HCT116 (cell line): ENCODE measurements at regions not wholly inside any gene's neighbourhood (a gene's known extent, or its start where the extent isn't known, plus 50 kb on each side); places are given as distances from the start of the nearest gene placed in this dataset.

Experiments used
- ATAC-seq: fragments of 200-7000 bp; cut with Tn5 transposase; 2 replicates; pipeline ENCODE4 v1.9.1; 2020; ENCODE audit warnings: mild to moderate bottlenecking, moderate library complexity
- BruUV-seq: library from RNA; stranded (reverse); fragments of 400-500 nt; replicated peaks from 2 replicates; lab custom pipeline; 2021; lab: Mats Ljungman, UMichigan
- CTCF ChIA-PET: fragments of 300-600 bp; sonication (Branson Sonifier 250); formaldehyde crosslinking; loops from one replicate; lab custom pipeline; 2021; ENCODE audit warnings: antibody characterized with exemption; lab: Charles Lee
- POLR2A ChIA-PET: fragments of 300-600, 350-600 bp; sonication (Branson Sonifier 250); formaldehyde crosslinking; loops from one replicate; lab custom pipeline; 2021; ENCODE audit warnings: antibody characterized with exemption; lab: Charles Lee
- RAD21 ChIA-PET, 2 experiments: fragments of 300-600 bp; sonication (Branson Sonifier 250); formaldehyde crosslinking; loops; one replicate each; lab custom pipeline; 2023; ENCODE audit warnings: low total read pairs in 2 of 2; ENCODE audit not compliant: uncharacterized antibody in 2 of 2, unreplicated experiment in 2 of 2, low non-redundant PET in 1 of 2; lab: Charles Lee
- DNase-seq: peaks from one replicate; pipeline ENCODE4 v3.0.0-alpha.2; 2010; ENCODE audit warnings: low read depth, low spot score
- H2AFZ ChIP-seq: fragments of 200-600 bp; shearing (Covaris generic), sonication (generic); 2 replicates; pipeline ENCODE4 v1.6.1; 2017; ENCODE audit warnings: low read depth, mixed run types, mixed read lengths, antibody characterized with exemption, low read length; ENCODE audit not compliant: poor library complexity, severe bottlenecking
- H3K27ac ChIP-seq: 2 replicates; pipeline ENCODE4 v1.5.1; 2012; ENCODE audit warnings: low read depth, low read length
- H3K27me3 ChIP-seq: fragments of 200-600 bp; sonication (generic); 2 replicates; pipeline ENCODE4 v1.6.1; 2016; ENCODE audit warnings: mixed run types, low read length, mixed read lengths; ENCODE audit not compliant: insufficient read depth
- H3K36me3 ChIP-seq, 2 experiments: fragments of 200-500 bp in 1 of 2; fragments of 200-600 bp in 1 of 2; sonication (Bioruptor generic) in 1 of 2; sonication (generic) in 1 of 2; 2 replicates each; pipeline versions ENCODE4 v1.5.1 to v1.6.1; 2014 to 2016; ENCODE audit warnings: low read length in 2 of 2, inconsistent platforms in 1 of 2, mixed read lengths in 1 of 2, mixed run types in 1 of 2; ENCODE audit not compliant: insufficient read depth in 2 of 2, control insufficient read depth in 1 of 2
- H3K4me1 ChIP-seq, 2 experiments: fragments of 200-600 bp in 1 of 2; sonication (generic) in 1 of 2; 2 replicates each; pipeline versions ENCODE4 v1.5.1 to v1.6.1; 2012 to 2017; ENCODE audit warnings: low read length in 2 of 2, inconsistent platforms in 1 of 2, mild to moderate bottlenecking in 1 of 2, mixed read lengths in 1 of 2, mixed run types in 1 of 2, moderate library complexity in 1 of 2; ENCODE audit not compliant: insufficient read depth in 2 of 2, control insufficient read depth in 1 of 2
- H3K4me2 ChIP-seq: fragments of 200-600 bp; sonication (generic); 2 replicates; pipeline ENCODE4 v1.6.1; 2017; ENCODE audit warnings: mixed run types, low read length, mixed read lengths
- H3K4me3 ChIP-seq, 2 experiments: fragments of 200-600 bp in 1 of 2; sonication (generic) in 1 of 2; replicated peaks in 1 of 2; 2 replicates each; pipeline ENCODE4 v1.5.1; 2011 to 2016; ENCODE audit warnings: low read length in 2 of 2, control low read depth in 1 of 2, low read depth in 1 of 2, mild to moderate bottlenecking in 1 of 2, mixed read lengths in 1 of 2, mixed run types in 1 of 2
- H3K79me2 ChIP-seq: fragments of 200-600 bp; sonication (generic); 2 replicates; pipeline ENCODE4 v1.6.1; 2017; ENCODE audit warnings: mild to moderate bottlenecking, mixed run types, low read length, moderate library complexity, mixed read lengths; ENCODE audit not compliant: insufficient read depth
- H3K9ac ChIP-seq: fragments of 200-600 bp; sonication (generic); 2 replicates; pipeline ENCODE4 v1.6.1; 2016; ENCODE audit warnings: low read length, mixed read lengths
- H3K9me2 ChIP-seq: fragments of 200-600 bp; sonication (generic), shearing (Covaris generic); 2 replicates; pipeline ENCODE4 v1.6.1; 2017; ENCODE audit warnings: mixed run types, mild to moderate bottlenecking, moderate library complexity; ENCODE audit not compliant: insufficient read depth
- H3K9me3 ChIP-seq, 2 experiments: fragments of 200-500 bp in 1 of 2; fragments of 200-600 bp in 1 of 2; sonication (Bioruptor generic) in 1 of 2; sonication (generic) in 1 of 2; 2 replicates each; pipeline ENCODE4 v1.6.1; 2014 to 2017; ENCODE audit warnings: low read length in 2 of 2, mixed read lengths in 2 of 2, inconsistent platforms in 1 of 2, low read depth in 1 of 2, mild to moderate bottlenecking in 1 of 2, mixed run types in 1 of 2, moderate library complexity in 1 of 2; ENCODE audit not compliant: control insufficient read depth in 1 of 2, insufficient read depth in 1 of 2
- H4K20me1 ChIP-seq: fragments of 200-600 bp; sonication (generic), shearing (Covaris generic); 2 replicates; pipeline ENCODE4 v1.6.1; 2017; ENCODE audit warnings: mixed run types, mild to moderate bottlenecking, moderate library complexity; ENCODE audit not compliant: insufficient read depth
- CBX3 ChIP-seq: IDR thresholded peaks from 2 replicates; pipeline ENCODE4 v1.6.1; 2012; ENCODE audit warnings: low read depth
- EGR1 ChIP-seq: IDR thresholded peaks from 2 replicates; pipeline ENCODE4 v1.6.1; 2012; ENCODE audit warnings: low read depth
- ELF1 ChIP-seq: IDR thresholded peaks from 2 replicates; pipeline ENCODE4 v1.6.1; 2012; ENCODE audit warnings: low read depth, borderline replicate concordance
- EZH2 ChIP-seq: fragments of 200-600 bp; sonication (generic); IDR thresholded peaks from 2 replicates; pipeline ENCODE4 v1.6.1; 2017; ENCODE audit warnings: antibody characterized with exemption, mixed run types
- JUND ChIP-seq: IDR thresholded peaks from 2 replicates; pipeline ENCODE4 v1.6.1; 2012
- POLR2A ChIP-seq: IDR thresholded peaks from 2 replicates; pipeline ENCODE4 v1.7.0; 2011; ENCODE audit warnings: borderline replicate concordance; ENCODE audit not compliant: insufficient read depth, insufficient read length; ENCODE audit errors: extremely low read depth
- POLR2AphosphoS5 ChIP-seq: IDR thresholded peaks from 2 replicates; pipeline ENCODE4 v1.6.1; 2011; ENCODE audit warnings: mild to moderate bottlenecking, low read depth, low read length, moderate library complexity
- REST ChIP-seq: IDR thresholded peaks from 2 replicates; pipeline ENCODE4 v1.6.1; 2012; ENCODE audit warnings: low read depth
- SIN3A ChIP-seq: IDR thresholded peaks from 2 replicates; pipeline ENCODE4 v1.6.1; 2012; ENCODE audit warnings: low read depth
- SP1 ChIP-seq: IDR thresholded peaks from 2 replicates; pipeline ENCODE4 v1.6.1; 2012; ENCODE audit warnings: low read depth
- TCF7L2 ChIP-seq: IDR thresholded peaks from 2 replicates; pipeline ENCODE4 v1.7.0; 2011; ENCODE audit warnings: borderline replicate concordance, inconsistent platforms; ENCODE audit not compliant: insufficient read depth, insufficient read length; ENCODE audit errors: extremely low read depth
- YY1 ChIP-seq: IDR thresholded peaks from 2 replicates; pipeline ENCODE4 v1.6.1; 2011; ENCODE audit warnings: low read length, low read depth, moderate library complexity, mild to moderate bottlenecking; ENCODE audit not compliant: insufficient replicate concordance; ENCODE audit errors: extremely low read depth
- ZNF274 ChIP-seq: fragments of 200-500 bp; sonication (Bioruptor generic); IDR thresholded peaks from 2 replicates; pipeline ENCODE4 v1.6.1; 2014; ENCODE audit warnings: mild to moderate bottlenecking, low read depth, low read length, inconsistent platforms
- intact Hi-C: fragments of 100-400 bp; cut with micrococcal nuclease; formaldehyde crosslinking; loops from 2 replicates; pipeline ENCODE4 v1.10.0; 2022
- TF ChIP-seq, protein P1 (sequence below), 3 experiments: fragments of 200-600 bp in 1 of 3; sonication (generic) in 1 of 3; IDR thresholded peaks in 2 of 3; conservative IDR thresholded peaks in 1 of 3; 2 replicates each; pipeline ENCODE4 v1.5.1; 2012 to 2017; ENCODE audit warnings: low read depth in 2 of 3, low read length in 2 of 3, antibody characterized with exemption in 1 of 3, borderline replicate concordance in 1 of 3, control low read depth in 1 of 3, mild to moderate bottlenecking in 1 of 3, mixed read lengths in 1 of 3, mixed run types in 1 of 3, moderate library complexity in 1 of 3; ENCODE audit not compliant: insufficient read depth in 1 of 3
- TF ChIP-seq, protein P2 (sequence below): IDR thresholded peaks from 2 replicates; pipeline ENCODE4 v1.6.1; 2012

DNA sequence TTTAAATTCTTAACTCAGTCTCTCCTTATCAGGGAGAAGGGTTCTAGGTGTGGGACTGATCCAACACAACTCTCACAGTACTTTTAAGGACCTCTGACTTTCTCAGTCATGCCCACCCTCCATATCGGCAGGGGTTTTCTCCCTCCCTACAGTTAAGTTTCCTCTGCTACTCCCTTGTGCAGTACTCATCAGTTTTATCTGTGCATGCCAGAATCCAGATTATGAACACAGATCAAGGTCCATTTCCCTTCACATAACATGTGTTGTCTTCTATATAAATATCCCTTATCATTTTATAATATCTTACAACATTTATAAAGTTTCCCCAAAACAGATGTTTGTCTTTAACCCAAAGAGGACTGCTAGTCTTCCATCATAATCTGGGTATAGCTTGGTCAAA is 986.5 kb upstream of the ARRDC3 start (continued):
- TF ChIP-seq, protein P1, sequence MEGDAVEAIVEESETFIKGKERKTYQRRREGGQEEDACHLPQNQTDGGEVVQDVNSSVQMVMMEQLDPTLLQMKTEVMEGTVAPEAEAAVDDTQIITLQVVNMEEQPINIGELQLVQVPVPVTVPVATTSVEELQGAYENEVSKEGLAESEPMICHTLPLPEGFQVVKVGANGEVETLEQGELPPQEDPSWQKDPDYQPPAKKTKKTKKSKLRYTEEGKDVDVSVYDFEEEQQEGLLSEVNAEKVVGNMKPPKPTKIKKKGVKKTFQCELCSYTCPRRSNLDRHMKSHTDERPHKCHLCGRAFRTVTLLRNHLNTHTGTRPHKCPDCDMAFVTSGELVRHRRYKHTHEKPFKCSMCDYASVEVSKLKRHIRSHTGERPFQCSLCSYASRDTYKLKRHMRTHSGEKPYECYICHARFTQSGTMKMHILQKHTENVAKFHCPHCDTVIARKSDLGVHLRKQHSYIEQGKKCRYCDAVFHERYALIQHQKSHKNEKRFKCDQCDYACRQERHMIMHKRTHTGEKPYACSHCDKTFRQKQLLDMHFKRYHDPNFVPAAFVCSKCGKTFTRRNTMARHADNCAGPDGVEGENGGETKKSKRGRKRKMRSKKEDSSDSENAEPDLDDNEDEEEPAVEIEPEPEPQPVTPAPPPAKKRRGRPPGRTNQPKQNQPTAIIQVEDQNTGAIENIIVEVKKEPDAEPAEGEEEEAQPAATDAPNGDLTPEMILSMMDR (IDR thresholded peaks at IDR 0.05 in 2 of 3, conservative IDR thresholded peaks at IDR 0.05 in 1 of 3; ENCODE audit: borderline replicate concordance in 1 of 3, insufficient read depth in 1 of 3, low read depth in 2 of 3, low read length in 2 of 3): no peak
- no peak for TF ChIP-seq EGR1

DNA sequence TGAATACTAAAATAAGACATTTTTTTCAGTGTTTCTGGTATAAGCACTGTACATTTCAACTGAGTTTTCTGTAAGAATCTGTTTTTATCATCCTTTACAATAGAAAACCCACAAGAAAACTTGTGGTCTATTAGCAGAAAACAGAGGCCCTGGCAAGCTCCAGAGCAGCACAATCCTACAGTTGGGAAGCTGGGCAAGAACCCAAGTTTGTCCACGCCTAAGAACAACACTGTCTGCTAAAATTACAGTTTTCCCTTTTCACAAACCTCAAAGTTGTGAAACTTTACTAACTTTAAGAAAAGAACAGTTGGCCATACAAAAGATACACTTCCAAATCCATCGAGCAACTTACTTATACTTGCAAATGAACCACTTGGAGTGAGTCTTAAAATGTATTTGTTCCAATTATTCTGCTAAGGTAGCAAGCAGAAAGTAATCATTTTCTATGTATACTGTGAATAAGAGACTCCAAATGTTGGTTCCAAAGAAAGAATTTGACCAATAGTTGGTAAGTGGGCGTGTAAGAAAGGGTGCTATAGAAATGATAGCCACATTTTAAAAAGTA is 982.0 kb upstream of the ARRDC3 start:
- Histone ChIP-seq H4K20me1 (no peaks in the 10 kb centered on the region), H3K9me3 (no peaks in the 10 kb centered on the region; a peak in 1 of 4 replicates), H3K27me3 (no peaks in the 10 kb centered on the region), H3K4me3 (no peak overlapping the region), H3K4me1 (no peaks in the 10 kb centered on the region), H3K9ac (no peak overlapping the region), H3K27ac (no peak overlapping the region), H2AFZ (no peak overlapping the region), H3K9me2 (no peaks in the 10 kb centered on the region), H3K4me2 (no peak overlapping the region), H3K79me2 (no peaks in the 10 kb centered on the region), H3K36me3 (no peaks in the 10 kb centered on the region)
- no TSS peak for BruUV-seq
- CTCF ChIA-PET: no interaction called here
- no peak for DNase-seq
- no peak for TF ChIP-seq JUND
- no peak for TF ChIP-seq ZNF274
- TF ChIP-seq SIN3A: no peak
- no peak for TF ChIP-seq TCF7L2
- TF ChIP-seq CBX3: no peak
- TF ChIP-seq POLR2A: no peak
- no peak for TF ChIP-seq EZH2
- TF ChIP-seq YY1: no peak
- TF ChIP-seq POLR2AphosphoS5: no peak
- TF ChIP-seq SP1: no peak
- TF ChIP-seq, protein P2, sequence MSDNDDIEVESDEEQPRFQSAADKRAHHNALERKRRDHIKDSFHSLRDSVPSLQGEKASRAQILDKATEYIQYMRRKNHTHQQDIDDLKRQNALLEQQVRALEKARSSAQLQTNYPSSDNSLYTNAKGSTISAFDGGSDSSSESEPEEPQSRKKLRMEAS: no peak
- TF ChIP-seq, protein P1 (IDR thresholded peaks at IDR 0.05 in 2 of 3, conservative IDR thresholded peaks at IDR 0.05 in 1 of 3; ENCODE audit: borderline replicate concordance in 1 of 3, insufficient read depth in 1 of 3, low read depth in 2 of 3, low read length in 2 of 3): no peak
- no peak for TF ChIP-seq ELF1
- TF ChIP-seq REST: no peak
- POLR2A ChIA-PET: no interaction called here
- intact Hi-C loops: no loop called here
- ATAC-seq: no peak
- RAD21 ChIA-PET: no interaction called here
